HepG2 (cell line): ENCODE measurements at regions not wholly inside any gene's neighbourhood (a gene's known extent, or its start where the extent isn't known, plus 50 kb on each side); places are given as distances from the start of the nearest gene placed in this dataset.

Experiments
- ATAC-seq: fragments of 200-7000 bp; cut with Tn5 transposase; 3 replicates; pipeline ENCODE4 v1.9.1; 2020; ENCODE audit warnings: mild to moderate bottlenecking, moderate library complexity
- BruUV-seq: library from RNA; stranded (reverse); fragments of 400-500 nt; replicated peaks from 2 replicates; lab custom pipeline; 2021; lab: Mats Ljungman, UMichigan
- CTCF ChIA-PET: fragments of 300-600 bp; formaldehyde crosslinking; extraction: SDS; loops from one replicate; lab custom pipeline; 2021; ENCODE audit warnings: low total read pairs, inconsistent platforms, low intra/inter-chr PET ratio; lab: Yijun Ruan, JAX
- POLR2A ChIA-PET: fragments of 350-600 bp; sonication (Branson Sonifier 250); formaldehyde crosslinking; loops from one replicate; lab custom pipeline; 2020; ENCODE audit warnings: antibody characterized with exemption, inconsistent platforms; lab: Yijun Ruan, JAX
- DNase-seq: peaks from one replicate; pipeline ENCODE4 v3.0.0-alpha.2; 2015; ENCODE audit warnings: low spot score
- FAIRE-seq: peaks from 3 replicates; lab custom pipeline; 2011; peaks lifted over from hg19 to GRCh38; lab: Jason Lieb, UNC
- H2AFZ ChIP-seq: one replicate; pipeline ENCODE4 v1.6.1; 2011; ENCODE audit warnings: low read length, inconsistent platforms
- H3K27ac ChIP-seq: fragments of 300-600 bp; 3 replicates; pipeline ENCODE4 v1.8.0; 2011; ENCODE audit warnings: mixed run types, mild to moderate bottlenecking, mixed read lengths, low read length, inconsistent platforms; ENCODE audit not compliant: insufficient read depth; ENCODE audit errors: extremely low read length
- H3K27me3 ChIP-seq, 2 experiments: fragments of 200-600 bp in 1 of 2; 2 replicates in 1 of 2; 3 replicates in 1 of 2; pipeline versions ENCODE4 v1.6.0 to v1.8.0; 2011; ENCODE audit warnings: low read length in 2 of 2, mild to moderate bottlenecking in 2 of 2, moderate library complexity in 2 of 2, inconsistent platforms in 1 of 2; ENCODE audit not compliant: insufficient read depth in 2 of 2, control insufficient read depth in 1 of 2
- H3K36me3 ChIP-seq, 2 experiments: fragments of 200-600 bp in 1 of 2; replicated peaks in 1 of 2; 2 replicates in 1 of 2; 3 replicates in 1 of 2; pipeline versions ENCODE4 v1.5.1 to v1.8.0; 2011; ENCODE audit warnings: low read length in 2 of 2, inconsistent platforms in 1 of 2; ENCODE audit not compliant: insufficient read depth in 2 of 2, control insufficient read depth in 1 of 2
- H3K4me1 ChIP-seq: 2 replicates; pipeline ENCODE4 v1.5.1; 2012; ENCODE audit warnings: low read length, inconsistent platforms; ENCODE audit not compliant: insufficient read depth
- H3K4me2 ChIP-seq: 2 replicates; pipeline ENCODE4 v1.6.0; 2011; ENCODE audit warnings: low read depth, low read length, inconsistent platforms
- H3K4me3 ChIP-seq, 3 experiments: fragments of 200-600 bp in 1 of 3; sonication (generic), shearing (Covaris generic) in 1 of 3; replicated peaks in 1 of 3; 2 replicates each; pipeline ENCODE4 v1.5.1; 2011 to 2016; ENCODE audit warnings: low read length in 3 of 3, inconsistent platforms in 2 of 3, low read depth in 2 of 3, mild to moderate bottlenecking in 2 of 3, control low read depth in 1 of 3, mixed read lengths in 1 of 3; ENCODE audit not compliant: insufficient read depth in 1 of 3
- H3K79me2 ChIP-seq: one replicate; pipeline ENCODE4 v1.6.1; 2011; ENCODE audit warnings: low read length, inconsistent platforms; ENCODE audit not compliant: insufficient read depth
- H3K9ac ChIP-seq: 2 replicates; pipeline ENCODE4 v1.6.0; 2011; ENCODE audit warnings: mild to moderate bottlenecking, low read depth, low read length, inconsistent platforms; ENCODE audit not compliant: insufficient read depth
- H3K9me3 ChIP-seq: 2 replicates; pipeline ENCODE4 v1.5.1; 2012; ENCODE audit warnings: mild to moderate bottlenecking, low read length
- H4K20me1 ChIP-seq: 2 replicates; pipeline ENCODE4 v1.6.0; 2011; ENCODE audit warnings: inconsistent platforms, mild to moderate bottlenecking, low read length, moderate library complexity; ENCODE audit not compliant: insufficient read depth
- CTCF ChIP-seq: sonication (generic); formaldehyde crosslinking; IDR thresholded peaks from 2 replicates; pipeline ENCODE4 v1.5.0; 2020; ENCODE audit warnings: mild to moderate bottlenecking, missing genetic modification reagents, moderate library complexity
- ETV6 ChIP-seq: sonication (generic); formaldehyde crosslinking; conservative IDR thresholded peaks from 2 replicates; pipeline ENCODE4 v1.4.0; 2020; ENCODE audit warnings: missing genetic modification reagents
- HDAC6 ChIP-seq: fragments of 200-600 bp; sonication (generic); IDR thresholded peaks from 2 replicates; pipeline ENCODE4 v1.7.0; 2017; ENCODE audit warnings: mild to moderate bottlenecking, antibody characterized with exemption, low read length, low read depth
- KDM2A ChIP-seq: sonication (generic); formaldehyde crosslinking; IDR thresholded peaks from 2 replicates; pipeline ENCODE4 v1.4.0; 2020; ENCODE audit warnings: low read depth, missing genetic modification reagents, borderline replicate concordance
- MXI1 ChIP-seq: IDR thresholded peaks from 3 replicates; pipeline ENCODE4 v1.6.1; 2012; ENCODE audit warnings: low read depth, low read length, inconsistent platforms, borderline replicate concordance
- NR2F1 ChIP-seq, 2 experiments: fragments of 450-650 bp in 1 of 2; formaldehyde crosslinking in 1 of 2; IDR thresholded peaks; 2 replicates each; pipeline versions ENCODE4 v1.5.0 to v1.6.1; 2016 to 2020; ENCODE audit warnings: mild to moderate bottlenecking in 1 of 2, missing compliant biosample characterization in 1 of 2, missing genetic modification reagents in 1 of 2, moderate library complexity in 1 of 2
- PHF21A ChIP-seq: sonication (generic); formaldehyde crosslinking; IDR thresholded peaks from 2 replicates; pipeline ENCODE4 v1.5.0; 2020; ENCODE audit warnings: mild to moderate bottlenecking, missing genetic modification reagents
- SP4 ChIP-seq: sonication (generic); formaldehyde crosslinking; IDR thresholded peaks from 2 replicates; pipeline ENCODE4 v1.8.1; 2023; ENCODE audit warnings: mild to moderate bottlenecking, missing genetic modification reagents
- THAP8 ChIP-seq: sonication (generic); formaldehyde crosslinking; IDR thresholded peaks from 2 replicates; pipeline ENCODE4 v1.5.1; 2020; ENCODE audit warnings: missing genetic modification reagents, mild to moderate bottlenecking, borderline replicate concordance
- TRIM24 ChIP-seq: sonication (generic); formaldehyde crosslinking; IDR thresholded peaks from 2 replicates; pipeline ENCODE4 v1.8.0; 2022; ENCODE audit warnings: mild to moderate bottlenecking, missing genetic modification reagents
- ZC3H4 ChIP-seq: sonication (generic); formaldehyde crosslinking; IDR thresholded peaks from 2 replicates; pipeline ENCODE4 v1.4.0; 2020; ENCODE audit warnings: missing genetic modification reagents, borderline replicate concordance
- ZMYM3 ChIP-seq: sonication (generic); formaldehyde crosslinking; IDR thresholded peaks from 2 replicates; pipeline ENCODE4 v1.5.1; 2020; ENCODE audit warnings: mild to moderate bottlenecking, missing genetic modification reagents
- ZNF567 ChIP-seq: sonication (generic); formaldehyde crosslinking; IDR thresholded peaks from 2 replicates; pipeline ENCODE4 v1.8.1; 2023; ENCODE audit warnings: mild to moderate bottlenecking, missing genetic modification reagents, borderline replicate concordance
- ZNF607 ChIP-seq: sonication (generic); formaldehyde crosslinking; IDR thresholded peaks from 2 replicates; pipeline ENCODE4 v1.5.1; 2020; ENCODE audit warnings: missing genetic modification reagents, mild to moderate bottlenecking, borderline replicate concordance
- ZNF710 ChIP-seq: sonication (generic); formaldehyde crosslinking; IDR thresholded peaks from 2 replicates; pipeline ENCODE4 v1.5.0; 2020; ENCODE audit warnings: mild to moderate bottlenecking, missing genetic modification reagents, borderline replicate concordance
- WGBS: methylation state at CpG from one replicate; pipeline ENCODE4 v1.1.6; 2017; ENCODE audit warnings: low lambda C conversion rate; 5-methylcytosine and 5-hydroxymethylcytosine counted together
- in situ Hi-C: cut with HindIII; loops from 2 replicates; pipeline ENCODE4 v1.10.0; 2017; ENCODE audit warnings: low pct_unique_long_range_greater_than_20kb; ENCODE audit not compliant: extremely low pct_ligation_motif_present
- intact Hi-C: fragments of 100-400 bp; cut with micrococcal nuclease; formaldehyde crosslinking; loops from one replicate; pipeline ENCODE4 v1.10.0; 2022; ENCODE audit not compliant: unreplicated experiment

GRCh38 chr10:108241166-108241565, 1076.7 kb upstream of the SORCS1 start:
- H3K36me3 ChIP-seq: no peaks in the 10 kb centered on the region
- no peaks in the 10 kb centered on the region for H3K4me1 ChIP-seq
- 0% methylated on average over 1 of the region's 1 CpG for WGBS
- DNase-seq (no peak), ATAC-seq (no peak), FAIRE-seq (no peak)
- no peak overlapping the region for H3K27ac ChIP-seq
- intact Hi-C loops: loop anchor here (10.0 kb wide), 1 partner anchor 604 kb away; no protein-coding TSS in a partner anchor
- peaks cover 94% of the 10 kb centered on the region for H3K9me3 ChIP-seq
- H2AFZ ChIP-seq: no peak overlapping the region
- H3K9ac ChIP-seq: no peak overlapping the region
- no peaks in the 10 kb centered on the region for H3K79me2 ChIP-seq
- ChIA-PET CTCF (no interaction called here), POLR2A (no interaction called here)
- no peaks in the 10 kb centered on the region for H3K27me3 ChIP-seq
- in situ Hi-C loops: no loop called here
- TF ChIP-seq PHF21A (CRISPR knock-in tag) (no peak), ZNF567 (CRISPR knock-in tag) (no peak), ETV6 (no peak), ZNF710 (CRISPR knock-in tag) (no peak), ZNF607 (CRISPR knock-in tag) (no peak), MXI1 (no peak), HDAC6 (no peak), TRIM24 (no peak), ZMYM3 (CRISPR knock-in tag) (no peak), CTCF (CRISPR knock-in tag) (no peak), ZC3H4 (CRISPR knock-in tag) (no peak), SP4 (CRISPR knock-in tag) (no peak), KDM2A (CRISPR knock-in tag) (no peak), NR2F1 (CRISPR knock-in tag; IDR thresholded peaks at IDR 0.05) (no peak), THAP8 (CRISPR knock-in tag) (no peak)
- BruUV-seq: no TSS peak
- no peaks in the 10 kb centered on the region for H4K20me1 ChIP-seq
- H3K4me3 ChIP-seq: no peak overlapping the region
- H3K4me2 ChIP-seq: no peak overlapping the region
